OCI-LY1 (cell line): ENCODE measurements at regions not wholly inside any gene's neighbourhood (a gene's known extent, or its start where the extent isn't known, plus 50 kb on each side); places are given as distances from the start of the nearest gene placed in this dataset.
A peak's percentile ranks its signal among the peaks of the same experiment; 100 is the strongest.

Experiments
- H2AFZ ChIP-seq: fragments of 200-600 bp; sonication (generic), shearing (Covaris generic); 2 replicates; pipeline ENCODE4 v1.6.0; 2014; ENCODE audit warnings: antibody characterized with exemption, mild to moderate bottlenecking, low read length
- H3F3A ChIP-seq: fragments of 200-600 bp; sonication (generic), shearing (Covaris generic); 2 replicates; pipeline ENCODE4 v1.6.0; 2014; ENCODE audit warnings: mild to moderate bottlenecking, antibody characterized with exemption, low read length, moderate library complexity; ENCODE audit not compliant: insufficient read depth
- H3K27ac ChIP-seq: fragments of 200-600 bp; sonication (generic); 2 replicates; pipeline ENCODE4 v1.5.1; 2014; ENCODE audit warnings: low read length, mixed run types, mild to moderate bottlenecking, low read depth; ENCODE audit not compliant: poor library complexity, severe bottlenecking
- H3K27me3 ChIP-seq: fragments of 200-600 bp; sonication (generic); 2 replicates; pipeline ENCODE4 v1.6.0; 2014; ENCODE audit warnings: antibody characterized with exemption, mild to moderate bottlenecking, low read length, moderate library complexity; ENCODE audit not compliant: insufficient read depth
- H3K36me3 ChIP-seq: fragments of 200-600 bp; sonication (generic); 2 replicates; pipeline ENCODE4 v1.6.1; 2014; ENCODE audit warnings: mild to moderate bottlenecking, antibody characterized with exemption, low read length, moderate library complexity, mixed read lengths; ENCODE audit not compliant: insufficient read depth
- H3K4me1 ChIP-seq: fragments of 200-600 bp; sonication (generic); 2 replicates; pipeline ENCODE4 v1.5.1; 2014; ENCODE audit warnings: mild to moderate bottlenecking, low read length, moderate library complexity; ENCODE audit not compliant: insufficient read depth, severe bottlenecking
- H3K4me2 ChIP-seq: fragments of 200-600 bp; sonication (generic), shearing (Covaris generic); 2 replicates; pipeline ENCODE4 v1.6.1; 2014; ENCODE audit warnings: low read length
- H3K4me3 ChIP-seq: fragments of 200-600 bp; sonication (generic); 2 replicates; pipeline ENCODE4 v1.5.1; 2014; ENCODE audit warnings: low read length, low read depth, mild to moderate bottlenecking, mixed read lengths; ENCODE audit not compliant: poor library complexity, severe bottlenecking
- H3K79me2 ChIP-seq: fragments of 200-600 bp; shearing (Covaris generic); 2 replicates; pipeline ENCODE4 v1.6.1; 2016; ENCODE audit warnings: mixed run types, low read length, mixed read lengths; ENCODE audit not compliant: insufficient read depth
- H3K9ac ChIP-seq: fragments of 200-600 bp; sonication (generic), shearing (Covaris generic); 2 replicates; pipeline ENCODE4 v1.6.1; 2014; ENCODE audit warnings: mild to moderate bottlenecking, low read length, mixed read lengths
- H3K9me2 ChIP-seq: fragments of 200-600 bp; sonication (generic), shearing (Covaris generic); 2 replicates; pipeline ENCODE4 v1.6.1; 2014; ENCODE audit warnings: low read depth, mild to moderate bottlenecking, low read length, mixed read lengths
- H3K9me3 ChIP-seq: fragments of 200-600 bp; shearing (Covaris generic); 2 replicates; pipeline ENCODE4 v1.6.1; 2014; ENCODE audit warnings: low read length, mixed read lengths
- H4K20me1 ChIP-seq: fragments of 200-600 bp; sonication (generic), shearing (Covaris generic); 2 replicates; pipeline ENCODE4 v1.6.0; 2016; ENCODE audit warnings: mild to moderate bottlenecking, low read length; ENCODE audit not compliant: insufficient read depth
- CTCF ChIP-seq: fragments of 200-600 bp; sonication (generic), shearing (Covaris generic); IDR thresholded peaks from 2 replicates; pipeline ENCODE4 v1.5.1; 2017; ENCODE audit warnings: mild to moderate bottlenecking, antibody characterized with exemption, low read length, moderate library complexity, mixed read lengths
- EZH2 ChIP-seq: fragments of 200-600 bp; sonication (generic), shearing (Covaris generic); IDR thresholded peaks from 2 replicates; pipeline ENCODE4 v1.8.0; 2017; ENCODE audit warnings: borderline replicate concordance, mixed run types, mild to moderate bottlenecking, antibody characterized with exemption, low read length, moderate library complexity, mixed read lengths

DNA sequence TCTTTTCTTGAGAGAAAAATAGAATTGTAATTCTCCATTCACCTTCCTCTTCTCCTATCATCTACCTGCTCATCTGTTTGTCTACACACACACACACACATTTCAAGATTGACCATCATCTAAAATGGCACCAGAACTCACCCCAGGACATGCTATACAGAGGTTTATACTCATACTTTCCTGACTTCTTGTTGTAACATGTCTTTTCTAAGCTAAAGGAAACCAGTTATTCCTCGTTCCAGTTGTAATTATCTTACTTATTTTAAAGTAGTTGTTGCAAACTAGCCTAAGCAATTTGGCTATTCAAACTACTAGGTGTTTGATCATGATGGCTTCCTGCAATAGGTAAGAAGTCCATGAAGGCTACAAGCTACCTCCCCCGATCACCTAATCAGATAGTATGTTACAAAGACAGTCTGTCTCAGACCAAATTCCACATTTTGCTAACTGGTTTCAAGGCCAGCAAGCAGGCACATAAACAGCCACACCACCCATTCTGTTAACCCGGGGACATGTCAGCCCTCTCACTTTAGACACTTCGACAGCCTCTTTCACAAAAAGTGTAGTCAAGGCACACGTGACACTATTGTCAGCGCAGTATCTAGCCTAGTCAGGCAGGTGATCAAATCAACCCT is 189.7 kb downstream of the SHQ1 start:
- H3K79me2 ChIP-seq: no peaks in the 10 kb centered on the region
- H3F3A ChIP-seq: no peaks in the 10 kb centered on the region
- no peak overlapping the region for H3K4me2 ChIP-seq
- no peaks in the 10 kb centered on the region for H4K20me1 ChIP-seq
- H2AFZ ChIP-seq: no peak overlapping the region
- H3K9me2 ChIP-seq: no peaks in the 10 kb centered on the region
- H3K27me3 ChIP-seq: peaks cover 5% of the 10 kb centered on the region
- no peaks in the 10 kb centered on the region for H3K36me3 ChIP-seq
- no peaks in the 10 kb centered on the region for H3K9me3 ChIP-seq
- TF ChIP-seq EZH2: no peak
- no peak for TF ChIP-seq CTCF
- no peak overlapping the region for H3K9ac ChIP-seq
- H3K4me3 ChIP-seq: no peak overlapping the region
- no peak overlapping the region for H3K27ac ChIP-seq
- no peaks in the 10 kb centered on the region for H3K4me1 ChIP-seq

DNA sequence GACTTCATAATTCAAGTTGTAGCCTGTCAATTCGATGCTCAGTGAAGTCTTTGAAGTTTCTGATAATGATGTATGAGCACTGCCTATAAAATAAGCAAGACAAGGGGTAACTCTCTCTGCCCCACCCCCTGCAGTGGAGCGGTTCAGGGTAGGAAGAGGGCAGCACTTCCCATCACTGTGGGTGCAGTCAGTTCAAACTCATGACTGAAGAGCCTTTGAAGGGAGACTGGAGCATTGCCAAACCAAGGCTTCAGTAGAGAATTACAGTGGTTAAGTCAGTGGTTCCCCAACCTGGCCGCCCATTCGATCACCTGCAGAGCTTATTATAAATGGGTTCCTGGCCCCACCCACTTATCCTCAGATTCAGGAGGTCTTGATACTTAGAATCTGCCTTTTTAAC is 190.6 kb downstream of the SHQ1 start:
- no peaks in the 10 kb centered on the region for H3K9me2 ChIP-seq
- H2AFZ ChIP-seq: no peak overlapping the region
- no peaks in the 10 kb centered on the region for H3K4me1 ChIP-seq
- H3K27me3 ChIP-seq: peaks cover 5% of the 10 kb centered on the region
- no peaks in the 10 kb centered on the region for H4K20me1 ChIP-seq
- H3K9ac ChIP-seq: no peak overlapping the region
- H3K4me3 ChIP-seq: no peak overlapping the region
- no peaks in the 10 kb centered on the region for H3K9me3 ChIP-seq
- no peak overlapping the region for H3K4me2 ChIP-seq
- H3F3A ChIP-seq: no peaks in the 10 kb centered on the region
- TF ChIP-seq EZH2 (no peak), CTCF (no peak)
- no peaks in the 10 kb centered on the region for H3K79me2 ChIP-seq
- H3K27ac ChIP-seq: no peak overlapping the region
- H3K36me3 ChIP-seq: no peaks in the 10 kb centered on the region

DNA sequence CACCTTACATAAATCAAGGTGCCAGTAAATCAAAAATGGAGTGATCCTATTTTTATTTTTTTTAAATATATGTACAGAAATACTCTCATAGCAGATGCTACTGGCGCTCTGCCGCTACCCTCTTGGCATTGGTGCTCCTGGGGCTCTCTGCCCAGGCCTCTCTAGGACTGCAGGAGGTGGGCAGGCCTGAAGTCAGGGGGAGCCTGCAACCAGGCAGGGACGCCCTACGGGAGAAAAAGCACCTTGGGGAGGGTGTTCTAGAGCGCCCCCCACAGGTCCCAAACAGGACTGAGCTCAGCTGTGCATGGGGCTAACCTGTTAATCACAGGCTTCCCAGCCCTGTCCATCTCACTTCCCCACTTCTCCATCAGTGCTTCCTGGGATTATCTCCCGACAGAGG is 192.5 kb downstream of the SHQ1 start:
- H3K27me3 ChIP-seq: peaks cover 5% of the 10 kb centered on the region; the same call in 1 of the 2 replicates
- no peak overlapping the region for H3K9ac ChIP-seq
- no peaks in the 10 kb centered on the region for H3K9me2 ChIP-seq

More for the DNA sequence above, 192.5 kb downstream of the SHQ1 start:
- no peaks in the 10 kb centered on the region for H3K9me3 ChIP-seq
- TF ChIP-seq CTCF (peak; percentile 42), EZH2 (no peak)
- no peaks in the 10 kb centered on the region for H4K20me1 ChIP-seq
- H3K36me3 ChIP-seq: no peaks in the 10 kb centered on the region
- no peak overlapping the region for H3K4me3 ChIP-seq
- H3F3A ChIP-seq: no peaks in the 10 kb centered on the region
- H3K4me2 ChIP-seq: no peak overlapping the region
- no peaks in the 10 kb centered on the region for H3K79me2 ChIP-seq
- H3K27ac ChIP-seq: no peak overlapping the region
- H2AFZ ChIP-seq: no peak overlapping the region
- no peaks in the 10 kb centered on the region for H3K4me1 ChIP-seq
